GM12874 (cell line): ENCODE measurements at regions not wholly inside any gene's neighbourhood (a gene's known extent, or its start where the extent isn't known, plus 50 kb on each side); places are given as distances from the start of the nearest gene placed in this dataset.

ENCODE experiments used
- CTCF ChIP-seq: IDR thresholded peaks from 2 replicates; pipeline ENCODE4 v1.5.1; 2011; ENCODE audit warnings: low read depth, mild to moderate bottlenecking, control low read depth, low read length, moderate library complexity; ENCODE audit not compliant: insufficient read depth

GRCh38 chr3:163577271-163577670 lies 1501.0 kb downstream of the SI start:
- no peak for TF ChIP-seq CTCF

- TF ChIP-seq CTCF: no peak
These were observed 1502.0 kb downstream of the SI start for GRCh38 chr3:163576314-163576713.

- no peak for TF ChIP-seq CTCF
These were observed 1505.0 kb downstream of the SI start for GRCh38 chr3:163573324-163573723.

- no peak for TF ChIP-seq CTCF
These were observed 1505.4 kb downstream of the SI start for GRCh38 chr3:163572856-163573255.

GRCh38 chr3:163563485-163563884 lies 1514.8 kb downstream of the SI start:
- no peak for TF ChIP-seq CTCF

- TF ChIP-seq CTCF: no peak
These were observed 1515.7 kb downstream of the SI start for GRCh38 chr3:163562625-163563024.

GRCh38 chr3:163561151-163561550 lies 1517.1 kb downstream of the SI start:
- no peak for TF ChIP-seq CTCF

- no peak for TF ChIP-seq CTCF
These were observed 1517.8 kb downstream of the SI start for GRCh38 chr3:163560459-163560858.
